ENCODE measurements at regions not wholly inside any gene's neighbourhood (a gene's known extent, or its start where the extent isn't known, plus 50 kb on each side); places are given as distances from the start of the nearest gene placed in this dataset.
A peak's percentile ranks its signal among the peaks of the same experiment; 100 is the strongest.

DNA sequence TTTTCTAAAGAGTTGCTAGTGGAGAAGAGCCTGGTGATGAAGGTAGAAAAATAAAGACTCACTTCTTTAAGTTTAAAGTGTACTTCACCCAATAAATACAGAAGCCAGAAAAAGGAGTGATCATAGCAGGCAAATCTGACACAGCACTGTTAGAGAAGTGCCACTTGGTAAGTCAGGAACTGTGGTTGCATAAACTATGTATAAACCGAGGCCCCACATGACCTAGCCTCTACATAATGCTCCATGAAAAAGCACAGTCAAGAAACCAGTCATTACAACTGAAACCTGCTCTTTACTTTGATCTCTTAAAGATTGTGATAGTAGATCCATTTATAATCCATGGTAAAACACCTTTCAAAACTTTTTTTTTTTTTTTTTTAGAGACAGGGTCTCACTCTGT lies 172.1 kb upstream of the PHYHIPL start:
- no peak for DNase-seq (ENCODE audit: low spot score in 2 of 2)
- WGBS, 2 donors, result 74 to 79% methylated on average over 1 of the region's 1 CpG
- TF ChIP-seq, protein P1, sequence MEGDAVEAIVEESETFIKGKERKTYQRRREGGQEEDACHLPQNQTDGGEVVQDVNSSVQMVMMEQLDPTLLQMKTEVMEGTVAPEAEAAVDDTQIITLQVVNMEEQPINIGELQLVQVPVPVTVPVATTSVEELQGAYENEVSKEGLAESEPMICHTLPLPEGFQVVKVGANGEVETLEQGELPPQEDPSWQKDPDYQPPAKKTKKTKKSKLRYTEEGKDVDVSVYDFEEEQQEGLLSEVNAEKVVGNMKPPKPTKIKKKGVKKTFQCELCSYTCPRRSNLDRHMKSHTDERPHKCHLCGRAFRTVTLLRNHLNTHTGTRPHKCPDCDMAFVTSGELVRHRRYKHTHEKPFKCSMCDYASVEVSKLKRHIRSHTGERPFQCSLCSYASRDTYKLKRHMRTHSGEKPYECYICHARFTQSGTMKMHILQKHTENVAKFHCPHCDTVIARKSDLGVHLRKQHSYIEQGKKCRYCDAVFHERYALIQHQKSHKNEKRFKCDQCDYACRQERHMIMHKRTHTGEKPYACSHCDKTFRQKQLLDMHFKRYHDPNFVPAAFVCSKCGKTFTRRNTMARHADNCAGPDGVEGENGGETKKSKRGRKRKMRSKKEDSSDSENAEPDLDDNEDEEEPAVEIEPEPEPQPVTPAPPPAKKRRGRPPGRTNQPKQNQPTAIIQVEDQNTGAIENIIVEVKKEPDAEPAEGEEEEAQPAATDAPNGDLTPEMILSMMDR (IDR thresholded peaks at IDR 0.05), result no peak
- no peak for TF ChIP-seq POLR2A (IDR thresholded peaks at IDR 0.05)
- intact Hi-C loops (cut with DNase I; ENCODE audit: low total_unique reads), result no loop called here
- no peak overlapping the region for H3K4me3 ChIP-seq (ENCODE audit: low read depth, poor library complexity, severe bottlenecking)

DNA sequence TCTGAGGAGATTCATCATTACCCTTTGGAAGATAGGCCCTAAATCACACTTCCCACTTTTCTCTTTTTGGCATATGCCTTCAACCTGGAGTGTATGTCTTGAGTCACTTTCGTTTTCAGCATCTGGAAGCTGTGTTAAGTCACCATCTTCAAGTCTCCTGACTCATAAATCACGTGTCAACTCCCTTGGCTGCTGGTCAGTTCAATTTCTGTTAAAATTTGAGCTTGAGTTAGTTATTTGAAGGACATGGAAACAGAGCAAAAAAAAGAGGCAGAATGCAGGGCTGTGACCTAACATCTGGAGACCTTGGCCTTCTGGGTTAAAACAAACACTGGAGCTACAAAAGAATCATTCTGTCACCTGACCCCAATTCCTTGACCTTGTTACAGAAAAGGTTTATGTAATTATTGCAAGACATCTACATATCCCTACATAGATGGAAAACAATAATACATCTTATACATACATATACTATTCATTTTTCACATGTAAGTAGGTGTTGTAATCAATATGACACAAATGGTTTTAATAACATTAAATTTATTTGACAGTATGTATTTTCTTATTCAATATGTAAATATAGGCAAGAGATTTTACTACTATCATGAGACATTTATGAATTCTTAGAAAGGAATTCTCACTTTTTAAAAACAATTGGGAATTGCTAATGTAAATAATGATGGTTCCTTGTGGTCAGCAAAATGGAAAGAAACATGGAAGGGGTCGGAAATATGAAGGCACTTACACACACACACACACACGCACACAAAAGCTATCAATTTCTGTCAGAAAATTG lies 169.7 kb upstream of the PHYHIPL start:
- WGBS, 2 donors, result 40 to 47% methylated on average over 4 of the region's 4 CpGs
- H3K4me3 ChIP-seq (ENCODE audit: low read depth, poor library complexity, severe bottlenecking), result no peak overlapping the region
- TF ChIP-seq, protein P1 (IDR thresholded peaks at IDR 0.05), result no peak
- TF ChIP-seq POLR2A (IDR thresholded peaks at IDR 0.05), result no peak
- intact Hi-C loops (cut with DNase I; ENCODE audit: low total_unique reads), result no loop called here
- DNase-seq (ENCODE audit: low spot score in 2 of 2), result peak in 1 of 2 donors; percentile 58

DNA sequence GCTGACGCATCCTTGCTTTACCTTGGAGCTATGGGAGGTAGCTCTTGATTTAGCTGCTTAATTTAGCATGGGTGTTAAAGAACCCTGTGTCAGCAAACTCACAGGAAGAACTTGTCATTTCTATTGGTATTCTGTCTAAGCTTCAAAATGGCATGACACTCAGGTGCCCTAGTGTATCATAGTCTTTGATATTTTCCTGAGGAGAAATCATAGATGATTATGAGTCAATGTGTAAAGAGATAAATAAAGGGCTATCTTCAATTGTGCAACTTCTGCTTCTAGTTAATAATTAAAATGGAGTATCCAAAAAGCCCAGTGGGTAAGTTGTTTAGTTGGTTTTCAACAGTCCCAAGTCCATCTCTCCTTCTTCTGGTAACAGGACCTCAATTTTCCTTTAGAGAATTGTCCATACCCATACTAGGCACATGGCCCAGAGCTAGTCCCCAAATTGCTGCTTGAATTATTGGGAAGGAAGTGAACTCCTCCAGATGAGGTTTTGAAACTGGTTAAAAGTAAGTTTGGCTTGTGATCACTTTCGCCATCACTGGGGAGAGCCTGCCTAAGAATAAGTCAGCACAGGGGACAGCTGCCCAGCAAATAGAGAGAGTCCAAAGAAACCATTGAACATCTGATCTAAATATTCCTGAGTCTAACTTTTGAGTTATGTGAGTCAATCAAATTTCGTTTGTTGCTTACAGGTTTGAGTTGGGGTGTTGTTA lies 169.0 kb upstream of the PHYHIPL start:
- no peak for DNase-seq (ENCODE audit: low spot score in 2 of 2)
- TF ChIP-seq, protein P1 (IDR thresholded peaks at IDR 0.05), result no peak
- TF ChIP-seq POLR2A (IDR thresholded peaks at IDR 0.05), result no peak
- 75 to 80% methylated on average over 3 of the region's 3 CpGs for WGBS, 2 donors
- H3K4me3 ChIP-seq (ENCODE audit: low read depth, poor library complexity, severe bottlenecking), result no peak overlapping the region
- intact Hi-C loops (cut with DNase I; ENCODE audit: low total_unique reads), result no loop called here

DNA sequence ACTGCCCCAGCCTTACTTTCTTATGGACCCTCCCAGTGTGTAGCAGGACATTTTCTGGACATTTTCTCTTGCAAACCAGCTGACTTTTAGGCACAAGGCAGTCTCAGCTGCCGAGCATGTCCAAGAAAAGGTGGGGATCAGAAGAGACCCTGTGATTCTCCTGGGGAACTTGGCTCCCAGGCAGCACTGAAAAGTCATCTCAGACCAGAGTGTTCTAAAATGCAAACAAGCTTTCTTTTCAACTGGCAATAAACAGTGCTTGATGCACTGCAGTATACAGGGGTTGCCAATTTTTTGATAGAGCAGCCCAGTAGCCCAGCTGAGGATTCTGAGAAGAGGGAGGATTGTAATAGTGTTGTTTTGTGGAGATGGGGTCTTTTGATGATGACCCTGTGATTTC lies 168.0 kb upstream of the PHYHIPL start:
- no peak overlapping the region for H3K4me3 ChIP-seq (ENCODE audit: low read depth, poor library complexity, severe bottlenecking)
- DNase-seq (ENCODE audit: low spot score in 2 of 2), result no peak
- WGBS, 2 donors, result 48 to 68% methylated on average over 1 of the region's 1 CpG
- TF ChIP-seq POLR2A (IDR thresholded peaks at IDR 0.05), result no peak
- TF ChIP-seq, protein P1 (IDR thresholded peaks at IDR 0.05), result no peak
- intact Hi-C loops (cut with DNase I; ENCODE audit: low total_unique reads), result no loop called here

DNA sequence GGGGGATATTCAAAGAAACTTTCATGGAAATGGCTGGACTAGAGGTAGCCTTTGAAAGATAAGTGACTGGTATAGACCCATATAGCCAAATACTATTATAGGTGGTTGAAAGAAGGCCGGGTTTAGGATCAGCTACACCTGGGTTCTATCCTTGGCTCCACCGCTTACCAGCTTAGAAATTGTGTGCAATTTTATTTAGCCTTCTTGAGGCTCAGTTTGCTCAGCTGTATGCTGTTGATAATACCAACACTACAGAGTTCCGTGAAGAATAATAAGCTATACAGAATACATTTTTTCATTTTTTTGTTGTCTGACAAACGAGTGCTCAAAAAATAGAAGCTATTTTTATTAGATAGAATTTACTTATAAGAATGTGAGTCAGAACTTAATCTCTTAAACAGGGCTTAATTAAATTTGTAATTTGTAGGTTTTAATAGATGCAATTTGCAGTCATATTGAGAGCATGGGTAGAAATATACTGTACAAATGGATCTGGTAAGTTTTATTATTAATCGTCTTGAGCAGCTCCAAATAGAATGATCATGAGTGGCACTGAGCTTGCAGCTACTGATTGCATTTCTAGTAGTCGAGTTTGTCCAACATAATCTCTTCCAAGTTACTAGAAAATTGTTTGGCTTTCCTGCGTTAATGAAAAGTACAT lies 164.3 kb upstream of the PHYHIPL start:
- no peak overlapping the region for H3K4me3 ChIP-seq (ENCODE audit: low read depth, poor library complexity, severe bottlenecking)
- no peak for TF ChIP-seq POLR2A (IDR thresholded peaks at IDR 0.05)
- TF ChIP-seq, protein P1 (IDR thresholded peaks at IDR 0.05), result no peak
- DNase-seq (ENCODE audit: low spot score in 2 of 2), result no peak
- 78 to 80% methylated on average over 7 of the region's 7 CpGs for WGBS, 2 donors
- intact Hi-C loops (cut with DNase I; ENCODE audit: low total_unique reads), result no loop called here
